GM23338 (cell line): ENCODE measurements at regions not wholly inside any gene's neighbourhood (a gene's known extent, or its start where the extent isn't known, plus 50 kb on each side); places are given as distances from the start of the nearest gene placed in this dataset.

ENCODE experiments used
- ATAC-seq: fragments of 200-7000 bp; cut with Tn5 transposase; 3 replicates; pipeline ENCODE4 v1.9.1; 2020
- DNase-seq: peaks from one replicate; pipeline ENCODE4 v3.0.0-alpha.2; 2015; ENCODE audit warnings: low spot score
- H2AFZ ChIP-seq: fragments of 200-600 bp; sonication (generic); 2 replicates; pipeline ENCODE4 v1.8.0; 2016; ENCODE audit warnings: antibody characterized with exemption, mild to moderate bottlenecking, moderate library complexity
- H3F3A ChIP-seq: fragments of 200-600 bp; sonication (generic); replicated peaks from 2 replicates; pipeline ENCODE4 v1.8.0; 2017; ENCODE audit warnings: antibody characterized with exemption, mixed run types, low read depth
- H3K27ac ChIP-seq: fragments of 200-600 bp; sonication (generic); 2 replicates; pipeline ENCODE4 v1.6.1; 2016; ENCODE audit warnings: low read depth
- H3K27me3 ChIP-seq: fragments of 200-600 bp; sonication (generic); 2 replicates; pipeline ENCODE4 v1.8.0; 2016; ENCODE audit warnings: mild to moderate bottlenecking, mixed run types, moderate library complexity; ENCODE audit not compliant: insufficient read depth
- H3K36me3 ChIP-seq: fragments of 200-600 bp; sonication (generic); 2 replicates; pipeline ENCODE4 v1.8.0; 2016; ENCODE audit warnings: mild to moderate bottlenecking; ENCODE audit not compliant: insufficient read depth
- H3K4me1 ChIP-seq: fragments of 200-600 bp; sonication (generic); 2 replicates; pipeline ENCODE4 v1.8.0; 2016; ENCODE audit warnings: mild to moderate bottlenecking, moderate library complexity; ENCODE audit not compliant: insufficient read depth
- H3K4me2 ChIP-seq: fragments of 200-600 bp; sonication (generic); 2 replicates; pipeline ENCODE4 v1.7.1; 2017; ENCODE audit warnings: mixed run types
- H3K4me3 ChIP-seq: fragments of 200-600 bp; sonication (generic); 2 replicates; pipeline ENCODE4 v1.6.1; 2016; ENCODE audit warnings: mixed run types
- H3K79me2 ChIP-seq: fragments of 200-600 bp; sonication (generic); replicated peaks from 2 replicates; pipeline ENCODE4 v1.8.0; 2017; ENCODE audit warnings: mild to moderate bottlenecking; ENCODE audit not compliant: insufficient read depth
- H3K9me2 ChIP-seq: fragments of 200-600 bp; sonication (generic); 2 replicates; pipeline ENCODE4 v1.8.0; 2017; ENCODE audit not compliant: insufficient read depth
- H4K20me1 ChIP-seq: fragments of 200-600 bp; sonication (generic); replicated peaks from 2 replicates; pipeline ENCODE4 v1.8.0; 2017; ENCODE audit warnings: mild to moderate bottlenecking; ENCODE audit not compliant: insufficient read depth
- H3K27ac Mint-ChIP-seq: 2 replicates; pipeline ENCODE4 v1.8.0; 2020; ENCODE audit warnings: inconsistent platforms, mild to moderate bottlenecking, moderate library complexity, mixed read lengths
- H3K27me3 Mint-ChIP-seq: 3 replicates; pipeline ENCODE4 v1.8.0; 2022; ENCODE audit warnings: low read depth, mild to moderate bottlenecking, moderate library complexity, mixed read lengths, inconsistent platforms; ENCODE audit not compliant: insufficient read depth, poor library complexity
- H3K36me3 Mint-ChIP-seq: 3 replicates; pipeline ENCODE4 v1.8.0; 2021; ENCODE audit warnings: low read depth, mild to moderate bottlenecking, inconsistent platforms, moderate library complexity, mixed read lengths
- H3K4me1 Mint-ChIP-seq: 3 replicates; pipeline ENCODE4 v1.8.0; 2020; ENCODE audit warnings: mild to moderate bottlenecking, inconsistent platforms, mixed read lengths
- H3K4me3 Mint-ChIP-seq: 3 replicates; pipeline ENCODE4 v1.8.0; 2021; ENCODE audit warnings: moderate library complexity, mild to moderate bottlenecking, inconsistent platforms, mixed read lengths
- H3K9me3 Mint-ChIP-seq: 3 replicates; pipeline ENCODE4 v1.8.0; 2020; ENCODE audit warnings: moderate library complexity, mild to moderate bottlenecking, inconsistent platforms, mixed read lengths
- CREB1 ChIP-seq: fragments of 250-450 bp; sonication (Bioruptor Pico); IDR thresholded peaks from 2 replicates; pipeline ENCODE4 v1.5.0; 2020; ENCODE audit warnings: low read depth, mild to moderate bottlenecking, moderate library complexity
- EZH2 ChIP-seq: fragments of 200-600 bp; sonication (generic); IDR thresholded peaks from one replicate; pipeline ENCODE4 v1.8.0; 2017; ENCODE audit warnings: antibody characterized with exemption, mild to moderate bottlenecking, low read depth; ENCODE audit not compliant: unreplicated experiment
- EZH2phosphoT487 ChIP-seq: fragments of 200-600 bp; sonication (generic); IDR thresholded peaks from one replicate; pipeline ENCODE4 v1.8.1; 2018; ENCODE audit warnings: antibody characterized with exemption; ENCODE audit not compliant: unreplicated experiment
- JUNB ChIP-seq: IDR thresholded peaks from one replicate; pipeline ENCODE4 v1.6.1; 2016; ENCODE audit warnings: antibody characterized with exemption; ENCODE audit not compliant: unreplicated experiment
- NANOG ChIP-seq: IDR thresholded peaks from 2 replicates; pipeline ENCODE4 v1.6.1; 2016; ENCODE audit warnings: antibody characterized with exemption, borderline replicate concordance
- POLR2AphosphoS5 ChIP-seq: IDR thresholded peaks from 2 replicates; pipeline ENCODE4 v1.6.1; 2016; ENCODE audit warnings: antibody characterized with exemption, low read depth
- STAT1 ChIP-seq: IDR thresholded peaks from one replicate; pipeline ENCODE4 v1.6.1; 2016; ENCODE audit warnings: antibody characterized with exemption; ENCODE audit not compliant: unreplicated experiment
- ZNF114 ChIP-seq: fragments of 250-450 bp; sonication (Bioruptor Pico); IDR thresholded peaks from 2 replicates; pipeline ENCODE4 v1.5.0; 2020; ENCODE audit warnings: mild to moderate bottlenecking, moderate library complexity
- ZNF331 ChIP-seq: fragments of 250-450 bp; sonication (Bioruptor Pico); IDR thresholded peaks from 2 replicates; pipeline ENCODE4 v1.5.0; 2020; ENCODE audit warnings: low read depth, mild to moderate bottlenecking, moderate library complexity
- TF ChIP-seq, protein P1 (sequence below), 2 experiments: fragments of 200-600 bp in 1 of 2; sonication (generic) in 1 of 2; conservative IDR thresholded peaks; 2 replicates each; pipeline versions ENCODE4 v1.5.1 to v1.6.1; 2016 to 2017; ENCODE audit warnings: antibody characterized with exemption in 2 of 2, low read depth in 2 of 2, mild to moderate bottlenecking in 2 of 2, moderate library complexity in 1 of 2
- TF ChIP-seq, protein P2 (sequence below): fragments of 250-450 bp; sonication (Bioruptor Pico); IDR thresholded peaks from 2 replicates; pipeline ENCODE4 v1.5.0; 2020; ENCODE audit warnings: mild to moderate bottlenecking, moderate library complexity
- TF ChIP-seq, protein P3 (sequence below): IDR thresholded peaks from 2 replicates; pipeline ENCODE4 v1.6.1; 2016; ENCODE audit warnings: antibody characterized with exemption
- TF ChIP-seq, protein P4 (sequence below): IDR thresholded peaks from one replicate; pipeline ENCODE4 v1.6.1; 2018; ENCODE audit warnings: antibody characterized with exemption; ENCODE audit not compliant: unreplicated experiment

DNA sequence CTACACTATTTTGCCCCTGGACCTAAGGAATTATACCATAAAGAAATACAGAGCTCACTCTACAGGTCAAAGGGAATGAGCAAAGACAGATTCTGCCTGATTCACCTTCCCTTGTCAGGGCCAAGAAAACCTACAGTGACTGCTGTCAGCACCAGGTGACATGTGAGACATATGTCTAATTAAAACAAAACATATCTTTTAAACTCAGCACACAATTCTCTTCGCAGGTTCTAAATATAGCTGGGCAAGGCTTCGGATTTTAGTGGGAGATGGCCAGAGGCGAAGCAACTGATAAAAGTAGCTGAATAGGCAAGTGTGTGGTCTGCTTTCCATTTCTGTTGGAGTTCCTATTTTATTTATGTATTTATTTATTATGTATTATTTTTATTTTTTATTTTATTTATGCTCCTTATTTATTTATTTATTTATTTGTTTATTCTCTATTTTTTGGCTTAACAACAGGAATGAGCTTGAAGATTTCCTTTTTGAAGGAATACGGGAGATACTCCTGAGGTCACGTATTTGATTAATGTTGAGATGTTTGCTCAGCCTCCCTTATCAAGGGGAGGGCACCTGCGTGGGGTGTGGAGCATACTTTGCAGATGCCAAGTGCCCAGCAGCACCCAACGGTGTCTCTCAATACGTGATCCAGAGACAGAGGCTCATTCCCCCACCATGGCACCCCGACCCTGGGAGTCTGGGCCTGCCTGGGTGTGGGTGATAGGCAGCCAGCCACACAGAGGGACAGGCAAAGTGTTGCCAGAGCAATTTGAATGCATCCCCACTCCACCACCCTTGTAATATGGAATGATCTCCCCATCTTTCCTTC lies 141.8 kb downstream of the RNF152 start:
- Histone ChIP-seq H3K27me3 (no peaks in the 10 kb centered on the region), H3K4me2 (no peak overlapping the region), H3K4me1 (peaks cover 2% of the 10 kb centered on the region; the same call in 1 of the 2 replicates), H3K36me3 (no peaks in the 10 kb centered on the region), H2AFZ (no peak overlapping the region), H3K79me2 (no peaks in the 10 kb centered on the region), H3F3A (no peaks in the 10 kb centered on the region), H4K20me1 (no peaks in the 10 kb centered on the region), H3K27ac (no peak overlapping the region), H3K4me3 (no peak overlapping the region), H3K9me2 (0 out of 2 replicates have a peak, but pooled peaks cover 3% of the 10 kb centered on the region)
- H3K36me3 Mint-ChIP-seq: no peaks in the 10 kb centered on the region
- no peak overlapping the region for H3K4me3 Mint-ChIP-seq
- H3K27ac Mint-ChIP-seq: no peak overlapping the region
- H3K9me3 Mint-ChIP-seq: no peaks in the 10 kb centered on the region
- peaks cover 3% of the 10 kb centered on the region for H3K27me3 Mint-ChIP-seq
- peaks cover 6% of the 10 kb centered on the region for H3K4me1 Mint-ChIP-seq
- DNase-seq (no peak), ATAC-seq (no peak)
- TF ChIP-seq STAT1 (no peak), CREB1 (no peak), JUNB (no peak), EZH2phosphoT487 (no peak), ZNF331 (CRISPR knock-in tag) (no peak), POLR2AphosphoS5 (no peak), EZH2 (no peak), ZNF114 (no peak), NANOG (no peak)
- TF ChIP-seq, protein P1, sequence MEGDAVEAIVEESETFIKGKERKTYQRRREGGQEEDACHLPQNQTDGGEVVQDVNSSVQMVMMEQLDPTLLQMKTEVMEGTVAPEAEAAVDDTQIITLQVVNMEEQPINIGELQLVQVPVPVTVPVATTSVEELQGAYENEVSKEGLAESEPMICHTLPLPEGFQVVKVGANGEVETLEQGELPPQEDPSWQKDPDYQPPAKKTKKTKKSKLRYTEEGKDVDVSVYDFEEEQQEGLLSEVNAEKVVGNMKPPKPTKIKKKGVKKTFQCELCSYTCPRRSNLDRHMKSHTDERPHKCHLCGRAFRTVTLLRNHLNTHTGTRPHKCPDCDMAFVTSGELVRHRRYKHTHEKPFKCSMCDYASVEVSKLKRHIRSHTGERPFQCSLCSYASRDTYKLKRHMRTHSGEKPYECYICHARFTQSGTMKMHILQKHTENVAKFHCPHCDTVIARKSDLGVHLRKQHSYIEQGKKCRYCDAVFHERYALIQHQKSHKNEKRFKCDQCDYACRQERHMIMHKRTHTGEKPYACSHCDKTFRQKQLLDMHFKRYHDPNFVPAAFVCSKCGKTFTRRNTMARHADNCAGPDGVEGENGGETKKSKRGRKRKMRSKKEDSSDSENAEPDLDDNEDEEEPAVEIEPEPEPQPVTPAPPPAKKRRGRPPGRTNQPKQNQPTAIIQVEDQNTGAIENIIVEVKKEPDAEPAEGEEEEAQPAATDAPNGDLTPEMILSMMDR (conservative IDR thresholded peaks at IDR 0.05; ENCODE audit: low read depth in 2 of 2): no peak
- TF ChIP-seq, protein P2, sequence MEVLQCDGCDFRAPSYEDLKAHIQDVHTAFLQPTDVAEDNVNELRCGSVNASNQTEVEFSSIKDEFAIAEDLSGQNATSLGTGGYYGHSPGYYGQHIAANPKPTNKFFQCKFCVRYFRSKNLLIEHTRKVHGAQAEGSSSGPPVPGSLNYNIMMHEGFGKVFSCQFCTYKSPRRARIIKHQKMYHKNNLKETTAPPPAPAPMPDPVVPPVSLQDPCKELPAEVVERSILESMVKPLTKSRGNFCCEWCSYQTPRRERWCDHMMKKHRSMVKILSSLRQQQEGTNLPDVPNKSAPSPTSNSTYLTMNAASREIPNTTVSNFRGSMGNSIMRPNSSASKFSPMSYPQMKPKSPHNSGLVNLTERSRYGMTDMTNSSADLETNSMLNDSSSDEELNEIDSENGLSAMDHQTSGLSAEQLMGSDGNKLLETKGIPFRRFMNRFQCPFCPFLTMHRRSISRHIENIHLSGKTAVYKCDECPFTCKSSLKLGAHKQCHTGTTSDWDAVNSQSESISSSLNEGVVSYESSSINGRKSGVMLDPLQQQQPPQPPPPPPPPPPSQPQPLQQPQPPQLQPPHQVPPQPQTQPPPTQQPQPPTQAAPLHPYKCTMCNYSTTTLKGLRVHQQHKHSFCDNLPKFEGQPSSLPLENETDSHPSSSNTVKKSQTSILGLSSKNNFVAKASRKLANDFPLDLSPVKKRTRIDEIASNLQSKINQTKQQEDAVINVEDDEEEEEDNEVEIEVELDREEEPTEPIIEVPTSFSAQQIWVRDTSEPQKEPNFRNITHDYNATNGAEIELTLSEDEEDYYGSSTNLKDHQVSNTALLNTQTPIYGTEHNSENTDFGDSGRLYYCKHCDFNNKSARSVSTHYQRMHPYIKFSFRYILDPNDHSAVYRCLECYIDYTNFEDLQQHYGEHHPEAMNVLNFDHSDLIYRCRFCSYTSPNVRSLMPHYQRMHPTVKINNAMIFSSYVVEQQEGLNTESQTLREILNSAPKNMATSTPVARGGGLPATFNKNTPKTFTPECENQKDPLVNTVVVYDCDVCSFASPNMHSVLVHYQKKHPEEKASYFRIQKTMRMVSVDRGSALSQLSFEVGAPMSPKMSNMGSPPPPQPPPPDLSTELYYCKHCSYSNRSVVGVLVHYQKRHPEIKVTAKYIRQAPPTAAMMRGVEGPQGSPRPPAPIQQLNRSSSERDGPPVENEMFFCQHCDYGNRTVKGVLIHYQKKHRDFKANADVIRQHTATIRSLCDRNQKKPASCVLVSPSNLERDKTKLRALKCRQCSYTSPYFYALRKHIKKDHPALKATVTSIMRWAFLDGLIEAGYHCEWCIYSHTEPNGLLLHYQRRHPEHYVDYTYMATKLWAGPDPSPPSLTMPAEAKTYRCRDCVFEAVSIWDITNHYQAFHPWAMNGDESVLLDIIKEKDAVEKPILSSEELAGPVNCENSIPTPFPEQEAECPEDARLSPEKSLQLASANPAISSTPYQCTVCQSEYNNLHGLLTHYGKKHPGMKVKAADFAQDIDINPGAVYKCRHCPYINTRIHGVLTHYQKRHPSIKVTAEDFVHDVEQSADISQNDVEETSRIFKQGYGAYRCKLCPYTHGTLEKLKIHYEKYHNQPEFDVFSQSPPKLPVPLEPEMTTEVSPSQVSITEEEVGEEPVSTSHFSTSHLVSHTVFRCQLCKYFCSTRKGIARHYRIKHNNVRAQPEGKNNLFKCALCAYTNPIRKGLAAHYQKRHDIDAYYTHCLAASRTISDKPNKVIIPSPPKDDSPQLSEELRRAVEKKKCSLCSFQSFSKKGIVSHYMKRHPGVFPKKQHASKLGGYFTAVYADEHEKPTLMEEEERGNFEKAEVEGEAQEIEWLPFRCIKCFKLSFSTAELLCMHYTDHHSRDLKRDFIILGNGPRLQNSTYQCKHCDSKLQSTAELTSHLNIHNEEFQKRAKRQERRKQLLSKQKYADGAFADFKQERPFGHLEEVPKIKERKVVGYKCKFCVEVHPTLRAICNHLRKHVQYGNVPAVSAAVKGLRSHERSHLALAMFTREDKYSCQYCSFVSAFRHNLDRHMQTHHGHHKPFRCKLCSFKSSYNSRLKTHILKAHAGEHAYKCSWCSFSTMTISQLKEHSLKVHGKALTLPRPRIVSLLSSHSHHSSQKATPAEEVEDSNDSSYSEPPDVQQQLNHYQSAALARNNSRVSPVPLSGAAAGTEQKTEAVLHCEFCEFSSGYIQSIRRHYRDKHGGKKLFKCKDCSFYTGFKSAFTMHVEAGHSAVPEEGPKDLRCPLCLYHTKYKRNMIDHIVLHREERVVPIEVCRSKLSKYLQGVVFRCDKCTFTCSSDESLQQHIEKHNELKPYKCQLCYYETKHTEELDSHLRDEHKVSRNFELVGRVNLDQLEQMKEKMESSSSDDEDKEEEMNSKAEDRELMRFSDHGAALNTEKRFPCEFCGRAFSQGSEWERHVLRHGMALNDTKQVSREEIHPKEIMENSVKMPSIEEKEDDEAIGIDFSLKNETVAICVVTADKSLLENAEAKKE (CRISPR knock-in tag): no peak
- TF ChIP-seq, protein P3, sequence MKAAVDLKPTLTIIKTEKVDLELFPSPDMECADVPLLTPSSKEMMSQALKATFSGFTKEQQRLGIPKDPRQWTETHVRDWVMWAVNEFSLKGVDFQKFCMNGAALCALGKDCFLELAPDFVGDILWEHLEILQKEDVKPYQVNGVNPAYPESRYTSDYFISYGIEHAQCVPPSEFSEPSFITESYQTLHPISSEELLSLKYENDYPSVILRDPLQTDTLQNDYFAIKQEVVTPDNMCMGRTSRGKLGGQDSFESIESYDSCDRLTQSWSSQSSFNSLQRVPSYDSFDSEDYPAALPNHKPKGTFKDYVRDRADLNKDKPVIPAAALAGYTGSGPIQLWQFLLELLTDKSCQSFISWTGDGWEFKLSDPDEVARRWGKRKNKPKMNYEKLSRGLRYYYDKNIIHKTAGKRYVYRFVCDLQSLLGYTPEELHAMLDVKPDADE: no peak
- TF ChIP-seq, protein P4, sequence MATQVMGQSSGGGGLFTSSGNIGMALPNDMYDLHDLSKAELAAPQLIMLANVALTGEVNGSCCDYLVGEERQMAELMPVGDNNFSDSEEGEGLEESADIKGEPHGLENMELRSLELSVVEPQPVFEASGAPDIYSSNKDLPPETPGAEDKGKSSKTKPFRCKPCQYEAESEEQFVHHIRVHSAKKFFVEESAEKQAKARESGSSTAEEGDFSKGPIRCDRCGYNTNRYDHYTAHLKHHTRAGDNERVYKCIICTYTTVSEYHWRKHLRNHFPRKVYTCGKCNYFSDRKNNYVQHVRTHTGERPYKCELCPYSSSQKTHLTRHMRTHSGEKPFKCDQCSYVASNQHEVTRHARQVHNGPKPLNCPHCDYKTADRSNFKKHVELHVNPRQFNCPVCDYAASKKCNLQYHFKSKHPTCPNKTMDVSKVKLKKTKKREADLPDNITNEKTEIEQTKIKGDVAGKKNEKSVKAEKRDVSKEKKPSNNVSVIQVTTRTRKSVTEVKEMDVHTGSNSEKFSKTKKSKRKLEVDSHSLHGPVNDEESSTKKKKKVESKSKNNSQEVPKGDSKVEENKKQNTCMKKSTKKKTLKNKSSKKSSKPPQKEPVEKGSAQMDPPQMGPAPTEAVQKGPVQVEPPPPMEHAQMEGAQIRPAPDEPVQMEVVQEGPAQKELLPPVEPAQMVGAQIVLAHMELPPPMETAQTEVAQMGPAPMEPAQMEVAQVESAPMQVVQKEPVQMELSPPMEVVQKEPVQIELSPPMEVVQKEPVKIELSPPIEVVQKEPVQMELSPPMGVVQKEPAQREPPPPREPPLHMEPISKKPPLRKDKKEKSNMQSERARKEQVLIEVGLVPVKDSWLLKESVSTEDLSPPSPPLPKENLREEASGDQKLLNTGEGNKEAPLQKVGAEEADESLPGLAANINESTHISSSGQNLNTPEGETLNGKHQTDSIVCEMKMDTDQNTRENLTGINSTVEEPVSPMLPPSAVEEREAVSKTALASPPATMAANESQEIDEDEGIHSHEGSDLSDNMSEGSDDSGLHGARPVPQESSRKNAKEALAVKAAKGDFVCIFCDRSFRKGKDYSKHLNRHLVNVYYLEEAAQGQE: no peak
